Fibroblast of the aortic adventitia (primary cell): ENCODE measurements at regions not wholly inside any gene's neighbourhood (a gene's known extent, or its start where the extent isn't known, plus 50 kb on each side); places are given as distances from the start of the nearest gene placed in this dataset.
"Not testable (repeated sequence)": the region's sequence is repeated elsewhere in the genome, so short reads cannot be mapped to it uniquely, and the experiment has no call there.

Experiments used
- DNase-seq: peaks from one replicate; pipeline ENCODE4 v3.0.0-alpha.2; 2010; ENCODE audit warnings: low read depth
- H3K4me3 ChIP-seq: 2 replicates; pipeline ENCODE4 v1.5.1; 2011; ENCODE audit warnings: low read depth, mild to moderate bottlenecking, control low read depth, low read length, moderate library complexity
- TF ChIP-seq, protein P1 (sequence below): IDR thresholded peaks from 2 replicates; pipeline ENCODE4 v1.5.1; 2011; ENCODE audit warnings: mild to moderate bottlenecking, low read length, control low read depth, inconsistent platforms; ENCODE audit not compliant: insufficient read depth

DNA sequence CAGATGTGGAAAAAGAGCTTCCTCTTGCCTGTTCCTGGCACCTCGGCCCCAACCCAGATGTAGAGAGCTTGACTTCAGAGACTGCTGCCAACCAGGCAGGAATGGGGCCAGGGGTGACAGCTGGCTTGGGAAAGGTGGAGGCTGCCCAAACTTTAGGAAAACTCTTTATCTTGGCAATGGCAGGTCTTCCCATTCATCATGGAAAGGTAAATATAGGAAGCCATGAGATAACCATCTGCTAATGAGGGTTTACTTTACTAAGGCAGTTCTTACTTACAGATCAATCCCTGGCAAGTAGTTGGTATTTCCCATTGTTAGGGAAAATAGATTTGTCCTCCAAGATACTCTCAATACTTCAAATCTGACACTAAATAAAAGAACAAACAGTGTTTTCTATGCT is 143.1 kb upstream of the NUDT4 start:
- no peak overlapping the region for H3K4me3 ChIP-seq
- peak; percentile 56 for DNase-seq
- TF ChIP-seq, protein P1, sequence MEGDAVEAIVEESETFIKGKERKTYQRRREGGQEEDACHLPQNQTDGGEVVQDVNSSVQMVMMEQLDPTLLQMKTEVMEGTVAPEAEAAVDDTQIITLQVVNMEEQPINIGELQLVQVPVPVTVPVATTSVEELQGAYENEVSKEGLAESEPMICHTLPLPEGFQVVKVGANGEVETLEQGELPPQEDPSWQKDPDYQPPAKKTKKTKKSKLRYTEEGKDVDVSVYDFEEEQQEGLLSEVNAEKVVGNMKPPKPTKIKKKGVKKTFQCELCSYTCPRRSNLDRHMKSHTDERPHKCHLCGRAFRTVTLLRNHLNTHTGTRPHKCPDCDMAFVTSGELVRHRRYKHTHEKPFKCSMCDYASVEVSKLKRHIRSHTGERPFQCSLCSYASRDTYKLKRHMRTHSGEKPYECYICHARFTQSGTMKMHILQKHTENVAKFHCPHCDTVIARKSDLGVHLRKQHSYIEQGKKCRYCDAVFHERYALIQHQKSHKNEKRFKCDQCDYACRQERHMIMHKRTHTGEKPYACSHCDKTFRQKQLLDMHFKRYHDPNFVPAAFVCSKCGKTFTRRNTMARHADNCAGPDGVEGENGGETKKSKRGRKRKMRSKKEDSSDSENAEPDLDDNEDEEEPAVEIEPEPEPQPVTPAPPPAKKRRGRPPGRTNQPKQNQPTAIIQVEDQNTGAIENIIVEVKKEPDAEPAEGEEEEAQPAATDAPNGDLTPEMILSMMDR = no peak

DNA sequence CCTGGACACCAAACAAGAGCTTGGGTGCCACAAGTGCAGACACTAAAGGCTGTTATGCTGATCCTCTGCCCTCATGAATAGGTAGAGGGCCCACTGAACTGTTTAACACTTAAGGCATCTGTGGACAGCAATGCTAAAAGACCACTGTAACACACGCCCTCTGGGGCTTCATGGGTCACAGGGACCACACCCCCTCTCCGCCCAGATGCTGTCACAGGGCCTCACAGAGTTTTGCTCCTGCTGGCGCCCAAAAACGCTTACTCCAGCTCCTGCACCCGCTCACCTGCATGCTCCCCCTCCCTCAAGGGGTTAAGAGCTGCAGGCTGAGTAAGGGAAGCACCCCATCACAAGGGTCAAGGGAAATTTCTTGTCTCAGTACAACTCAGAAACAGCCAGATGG is 141.8 kb upstream of the NUDT4 start:
- H3K4me3 ChIP-seq = no peak overlapping the region
- TF ChIP-seq, protein P1 = no peak
- no peak for DNase-seq

DNA sequence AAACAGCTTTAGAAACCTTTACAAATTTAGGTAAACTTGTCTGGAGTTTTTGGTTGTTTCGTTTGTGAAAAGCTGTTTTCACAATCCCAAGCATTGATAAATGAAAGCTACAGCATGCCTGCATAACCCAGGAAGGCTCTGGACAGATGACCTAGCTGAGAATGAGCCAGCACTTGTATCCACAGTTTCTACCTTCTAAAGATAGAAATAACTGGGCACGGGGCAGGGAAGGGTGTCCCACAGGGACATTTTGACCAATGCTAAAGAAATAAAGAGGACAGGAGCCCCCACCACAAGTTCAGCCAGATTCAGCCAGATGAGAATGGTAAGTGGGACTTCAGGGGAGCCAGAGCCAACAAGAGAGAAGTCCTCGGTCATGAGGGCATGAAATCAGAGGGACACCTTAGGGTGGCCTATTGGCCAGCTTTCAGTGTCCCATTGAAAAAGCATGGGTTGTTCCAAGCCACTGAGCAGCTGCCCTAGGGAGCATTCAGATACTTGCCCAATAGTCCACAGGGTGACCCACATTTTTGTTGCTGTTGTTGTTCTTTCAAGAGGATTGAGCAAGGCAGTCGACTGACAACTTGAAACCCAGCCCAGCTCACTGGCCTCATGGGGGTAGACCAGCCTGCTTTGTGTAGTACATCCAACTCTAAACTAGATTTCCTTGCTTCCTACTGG is 140.3 kb upstream of the NUDT4 start:
- TF ChIP-seq, protein P1 = no peak
- H3K4me3 ChIP-seq = no peak overlapping the region
- peak; percentile 66 for DNase-seq

DNA sequence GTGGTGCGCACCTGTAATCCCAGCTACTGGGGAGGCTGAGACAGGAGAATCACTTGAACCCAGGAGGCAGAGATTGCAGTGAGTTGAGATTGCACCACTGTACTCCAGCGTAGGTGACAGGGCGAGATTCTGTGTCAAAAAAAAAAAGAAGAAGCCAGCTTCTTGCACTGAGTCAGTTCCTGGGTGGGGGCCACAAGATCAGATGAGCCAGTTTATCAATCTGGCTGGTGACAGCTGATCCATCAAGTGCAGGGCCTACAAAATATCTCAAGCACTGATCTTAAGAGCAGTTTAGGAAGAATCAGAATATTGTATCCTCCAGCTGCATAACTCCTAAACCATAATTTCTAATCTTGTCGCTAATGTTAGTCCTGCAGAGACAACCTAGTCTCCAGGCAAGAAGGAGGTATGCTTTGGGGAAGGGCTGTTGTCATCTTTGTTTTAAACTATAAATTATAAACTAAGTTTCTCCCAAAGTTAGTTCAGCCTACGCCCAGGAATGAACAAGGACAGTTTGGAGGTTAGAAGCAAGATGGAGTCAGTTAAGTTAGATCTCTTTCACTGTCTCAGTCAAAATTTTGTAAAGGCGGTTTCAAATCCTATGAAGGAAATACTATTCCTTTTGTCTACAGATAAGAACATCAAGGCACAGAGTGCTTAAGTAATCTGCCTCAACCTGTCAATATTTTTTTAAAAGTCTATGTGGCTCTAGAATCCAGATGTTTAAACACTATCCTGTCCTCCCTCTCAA is 139.0 kb upstream of the NUDT4 start:
- not testable (repeated sequence) for H3K4me3 ChIP-seq, DNase-seq

DNA sequence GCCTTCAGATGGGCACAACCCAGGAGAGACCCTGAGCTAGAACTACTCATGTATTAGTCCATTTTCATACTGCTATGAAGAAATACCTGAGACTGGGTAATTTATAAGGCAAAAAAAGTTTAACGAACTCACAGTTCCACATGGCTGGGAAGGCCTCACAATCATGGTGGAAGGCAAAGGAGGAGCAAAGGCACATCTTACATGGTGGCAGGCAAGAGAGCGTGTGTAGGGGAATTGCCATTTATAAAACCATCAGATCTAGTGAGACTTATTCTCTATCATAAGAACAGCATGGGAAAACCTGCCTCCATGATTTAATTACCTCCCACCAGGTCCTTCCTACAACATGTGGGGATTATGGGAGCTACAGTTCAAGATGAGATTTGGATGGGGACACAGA is 137.9 kb upstream of the NUDT4 start:
- not testable (repeated sequence) for DNase-seq, H3K4me3 ChIP-seq

DNA sequence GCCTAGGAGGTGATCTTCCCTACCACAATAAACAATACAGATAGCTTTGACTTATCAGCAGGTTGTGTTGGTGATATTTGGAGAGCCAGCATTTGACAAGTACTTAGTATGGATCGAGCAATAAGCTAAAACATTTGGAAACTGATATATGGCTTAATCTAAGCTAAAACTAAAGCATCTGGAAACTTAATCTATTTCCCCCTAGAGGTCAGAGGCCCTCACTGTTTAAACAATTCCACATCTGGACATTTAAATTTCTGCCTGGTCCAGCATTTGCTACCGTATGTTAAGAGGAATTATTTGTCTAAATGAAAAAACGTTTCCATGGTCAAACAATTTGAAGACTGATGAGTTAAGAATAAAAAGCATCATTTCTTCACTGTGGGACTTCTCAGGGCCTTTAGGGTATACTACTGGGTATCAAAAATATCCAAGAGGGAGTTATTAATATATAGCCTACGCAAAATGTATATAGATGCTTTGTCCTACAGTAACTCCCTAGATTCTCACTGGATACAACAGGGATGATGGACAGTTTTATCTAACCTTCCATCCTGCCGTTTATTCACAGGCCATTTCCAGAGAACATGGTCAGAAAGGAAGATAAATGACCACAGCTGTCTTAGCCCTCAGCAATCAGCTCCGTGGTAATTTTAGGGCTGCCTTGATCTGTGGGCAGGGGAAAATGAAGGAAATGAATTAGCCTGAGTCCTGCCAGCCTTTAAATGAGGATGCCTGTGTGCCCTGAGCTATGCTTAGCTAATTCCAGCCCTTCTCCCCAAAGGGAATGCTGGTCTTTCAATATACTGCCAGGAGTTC is 135.4 kb upstream of the NUDT4 start:
- no peak for DNase-seq
- TF ChIP-seq, protein P1 = peak; percentile 10
- no peak overlapping the region for H3K4me3 ChIP-seq

DNA sequence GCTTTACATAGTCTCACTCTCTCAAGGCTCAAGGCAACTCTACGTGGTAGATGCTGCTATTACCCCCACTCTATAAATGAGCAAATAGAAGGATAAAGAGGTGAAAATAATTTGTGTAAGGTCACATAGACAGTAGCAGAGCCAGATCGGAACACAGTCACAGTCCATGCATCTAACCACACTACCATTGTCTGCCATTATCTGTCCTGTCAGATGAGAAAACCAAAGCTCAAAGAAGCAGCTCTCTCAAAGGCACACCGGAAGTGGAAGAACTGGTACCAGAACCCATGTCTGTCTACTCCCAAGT is 134.4 kb upstream of the NUDT4 start:
- no peak for DNase-seq
- TF ChIP-seq, protein P1 = no peak
- H3K4me3 ChIP-seq = no peak overlapping the region
